Esophagus muscularis mucosa (tissue), 3 donors: ENCODE measurements at regions not wholly inside any gene's neighbourhood (a gene's known extent, or its start where the extent isn't known, plus 50 kb on each side); places are given as distances from the start of the nearest gene placed in this dataset.

Experiments used
- CTCF ChIP-seq, 3 experiments: fragments of 200-600 bp in 2 of 3; fragments of 450-650 bp in 1 of 3; sonication (generic) in 2 of 3; IDR thresholded peaks; one replicate each; pipeline ENCODE4 v1.5.1; 2017 to 2019; ENCODE audit warnings: antibody characterized with exemption in 3 of 3, mild to moderate bottlenecking in 2 of 3, moderate library complexity in 1 of 3
- POLR2A ChIP-seq: fragments of 450-650 bp; IDR thresholded peaks from one replicate; pipeline ENCODE4 v1.6.1; 2017; ENCODE audit warnings: antibody characterized with exemption, moderate library complexity, mild to moderate bottlenecking, low read depth
- POLR2AphosphoS5 ChIP-seq, 2 donors: sonication (generic); formaldehyde crosslinking; IDR thresholded peaks; one replicate each; pipeline ENCODE4 v1.6.1; 2017; ENCODE audit warnings: antibody characterized with exemption in 2 of 2

GRCh38 chr2:180578441-180578840, 402.0 kb upstream of the UBE2E3 start:
- no peak for TF ChIP-seq CTCF (IDR thresholded peaks at IDR 0.05)
- TF ChIP-seq POLR2AphosphoS5 (IDR thresholded peaks at IDR 0.05), result no peak
- no peak for TF ChIP-seq POLR2A
